Hindlimb muscle (tissue), 1 donor: ENCODE measurements at regions not wholly inside any gene's neighbourhood (a gene's known extent, or its start where the extent isn't known, plus 50 kb on each side); places are given as distances from the start of the nearest gene placed in this dataset.

Experiments used
- DNase-seq: peaks from one replicate; pipeline ENCODE4 v3.0.0-alpha.2; 2013

DNA sequence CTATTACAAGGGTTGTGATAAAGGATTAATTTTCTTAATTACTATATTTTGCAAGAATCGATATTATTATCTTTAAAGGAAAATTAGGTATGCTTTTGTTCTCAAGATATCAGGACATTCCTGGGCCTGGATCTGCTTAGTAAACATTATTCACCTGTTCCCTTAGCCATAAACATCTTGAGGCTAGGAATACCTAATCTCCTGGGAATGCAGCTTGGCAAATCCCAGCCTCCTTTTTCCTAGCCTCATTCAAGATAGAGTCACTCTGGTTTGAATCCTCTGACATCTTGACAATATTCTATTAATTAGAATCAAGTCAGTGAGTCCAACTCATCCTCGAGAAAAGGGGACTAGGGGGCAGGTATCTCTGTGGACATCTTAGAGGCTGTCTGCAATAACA lies 327.1 kb downstream of the STIM2 start:
- DNase-seq, result no peak

DNA sequence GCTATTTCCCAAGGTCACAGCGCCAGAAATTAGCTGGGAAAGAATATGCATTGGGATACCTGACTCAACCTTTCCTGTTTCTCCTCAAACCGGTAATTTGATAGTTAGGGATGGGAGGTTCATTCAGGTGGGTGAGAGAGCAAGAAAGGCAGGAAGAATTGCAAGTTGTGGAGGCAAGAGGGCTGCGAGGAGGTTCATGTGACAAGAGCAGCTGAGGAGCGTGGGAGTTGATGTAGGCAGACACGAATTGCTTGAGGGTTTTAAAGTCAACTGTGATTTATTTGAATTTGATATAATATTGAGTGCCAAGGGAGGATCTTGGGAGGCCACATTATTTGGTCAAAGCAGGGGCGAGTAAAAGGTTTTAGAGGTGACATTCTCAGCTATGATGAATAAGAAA lies 329.0 kb downstream of the STIM2 start:
- no peak for DNase-seq

DNA sequence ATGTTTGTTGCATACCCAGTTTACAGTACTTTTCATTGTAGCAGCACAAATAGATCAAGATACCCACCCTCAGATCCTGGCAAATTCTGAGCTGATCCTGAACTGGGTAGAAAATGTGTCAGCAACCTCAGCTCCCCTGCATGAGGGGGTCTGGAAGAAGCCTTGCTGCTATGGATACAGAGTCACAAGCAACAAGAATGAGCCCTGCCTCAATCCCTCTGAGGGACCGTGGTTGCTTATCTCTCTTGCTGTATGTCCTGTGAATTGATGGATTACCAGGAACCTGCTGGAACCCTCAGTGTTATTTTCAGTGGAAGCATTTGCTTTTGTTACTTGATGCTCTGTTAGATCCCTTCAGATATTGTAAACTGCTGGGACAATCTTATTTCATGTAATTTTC lies 331.0 kb downstream of the STIM2 start:
- DNase-seq, result no peak

DNA sequence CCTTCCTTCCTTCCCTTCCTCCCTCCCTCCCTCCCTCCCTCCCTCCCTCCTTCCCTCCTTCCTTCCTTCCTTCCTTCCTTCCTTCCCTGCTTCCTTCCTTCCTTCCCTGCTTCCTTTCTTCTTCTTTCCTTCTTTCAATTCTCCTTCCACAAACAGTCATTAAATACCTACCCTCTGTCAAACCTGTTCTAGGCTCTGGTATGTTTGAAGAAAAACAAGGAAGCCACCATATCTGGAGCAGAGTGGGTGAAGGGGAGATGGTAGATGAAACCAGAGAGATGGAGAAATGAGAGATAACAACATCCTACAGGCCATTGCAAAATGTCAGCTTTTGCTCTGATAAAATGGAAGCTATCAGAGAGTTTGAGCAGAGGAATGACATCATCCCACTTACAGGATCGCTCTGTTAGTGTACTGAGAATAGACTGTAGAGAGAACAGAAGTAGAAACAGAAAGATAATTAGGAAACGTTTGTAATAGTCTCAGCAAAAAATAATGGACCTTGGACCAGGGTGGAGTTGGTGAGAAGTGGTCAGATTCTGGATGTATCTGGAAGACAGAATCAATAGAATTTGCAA lies 334.0 kb downstream of the STIM2 start:
- no peak for DNase-seq

DNA sequence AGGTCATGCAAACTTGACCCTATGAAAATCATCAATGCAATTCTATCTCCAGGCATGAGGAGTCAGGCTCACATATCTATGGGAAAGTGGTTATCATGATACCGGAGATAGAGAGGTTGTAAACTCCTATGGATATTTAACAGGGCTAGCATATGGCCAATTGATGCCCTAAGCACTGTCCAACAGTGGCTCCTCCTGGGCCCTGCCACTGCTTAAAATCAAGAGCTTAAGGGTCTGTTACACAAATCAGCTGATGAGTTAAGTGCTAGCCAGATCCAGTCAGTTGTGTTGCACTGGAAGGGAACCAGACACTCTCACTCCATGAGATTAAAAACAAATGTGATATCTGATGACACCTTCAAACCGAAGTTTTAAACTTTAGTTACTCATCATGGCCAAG lies 337.6 kb downstream of the STIM2 start:
- DNase-seq, result no peak

DNA sequence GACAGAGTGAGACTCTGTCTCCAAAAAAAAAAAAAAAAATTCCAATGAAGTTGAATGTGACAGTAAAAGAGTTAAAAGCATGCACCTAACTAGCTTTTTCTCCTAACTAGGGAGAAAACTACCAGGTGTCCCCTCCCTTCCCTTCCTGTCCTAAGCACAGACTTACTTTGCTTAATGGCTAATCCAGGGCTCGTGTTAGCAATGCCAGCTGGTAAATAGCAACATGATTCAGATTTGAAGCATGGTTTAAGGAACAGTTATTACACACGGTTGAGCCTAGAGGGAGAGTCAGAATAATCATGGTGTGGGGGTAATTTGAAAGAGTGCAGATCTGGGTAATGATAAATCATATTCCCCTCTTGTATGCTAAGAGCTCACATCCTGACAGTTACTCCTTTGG lies 338.3 kb downstream of the STIM2 start:
- no peak for DNase-seq

DNA sequence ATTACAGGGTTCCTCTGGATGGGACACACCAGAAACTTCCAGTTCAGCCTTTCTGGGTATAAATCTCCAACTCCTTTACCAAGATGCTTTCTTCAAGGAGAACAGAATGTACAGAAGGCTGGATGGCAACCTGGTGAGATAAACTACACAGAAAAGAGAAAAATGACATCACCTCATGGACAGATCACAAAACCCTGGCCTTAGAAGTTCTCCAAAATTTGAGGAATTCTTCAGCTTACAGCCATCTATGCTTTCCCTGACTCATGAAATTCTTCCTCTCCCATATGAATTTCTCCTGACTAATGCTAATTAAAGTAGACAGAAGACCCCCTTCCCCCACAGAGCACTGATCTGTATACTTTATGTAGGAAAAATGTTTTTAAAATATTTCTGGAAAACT lies 345.4 kb downstream of the STIM2 start:
- no peak for DNase-seq

DNA sequence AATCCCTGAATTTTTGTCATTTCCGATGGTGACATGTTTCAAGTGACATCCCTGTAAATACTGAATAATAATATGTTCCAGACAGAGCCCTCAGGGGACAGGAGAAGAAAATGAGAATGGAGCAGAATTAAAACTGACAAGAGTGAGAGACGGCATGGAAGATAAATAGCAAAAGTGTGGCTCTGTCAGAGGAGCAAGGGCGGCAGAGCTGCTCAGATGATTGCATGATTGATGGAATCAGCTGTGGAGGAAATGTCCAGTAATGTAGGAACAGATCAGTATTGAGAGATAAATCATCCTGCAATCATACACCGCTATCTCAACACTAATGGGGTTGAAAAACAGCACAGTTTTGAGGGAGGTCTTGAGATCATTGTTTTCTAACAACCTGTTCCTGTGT lies 350.3 kb downstream of the STIM2 start:
- DNase-seq, result no peak

DNA sequence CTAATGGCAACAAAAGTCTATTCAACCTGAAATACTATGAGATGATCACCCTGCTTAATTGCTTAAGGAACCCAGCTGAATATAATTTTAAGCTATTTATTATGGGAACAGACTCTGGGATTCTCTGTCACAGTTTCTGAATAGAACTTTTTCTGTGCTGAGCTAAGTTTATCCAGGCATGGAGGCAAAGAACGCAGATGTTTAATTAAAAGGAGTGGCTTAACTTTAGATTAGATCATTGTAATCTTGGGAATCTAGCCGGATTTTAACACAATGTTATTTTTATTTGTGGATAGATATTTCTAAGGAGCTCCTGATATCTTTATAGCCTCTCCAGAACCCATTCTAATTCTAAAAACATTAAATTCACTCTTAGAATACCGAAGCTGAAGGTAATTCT lies 353.4 kb downstream of the STIM2 start:
- no peak for DNase-seq

DNA sequence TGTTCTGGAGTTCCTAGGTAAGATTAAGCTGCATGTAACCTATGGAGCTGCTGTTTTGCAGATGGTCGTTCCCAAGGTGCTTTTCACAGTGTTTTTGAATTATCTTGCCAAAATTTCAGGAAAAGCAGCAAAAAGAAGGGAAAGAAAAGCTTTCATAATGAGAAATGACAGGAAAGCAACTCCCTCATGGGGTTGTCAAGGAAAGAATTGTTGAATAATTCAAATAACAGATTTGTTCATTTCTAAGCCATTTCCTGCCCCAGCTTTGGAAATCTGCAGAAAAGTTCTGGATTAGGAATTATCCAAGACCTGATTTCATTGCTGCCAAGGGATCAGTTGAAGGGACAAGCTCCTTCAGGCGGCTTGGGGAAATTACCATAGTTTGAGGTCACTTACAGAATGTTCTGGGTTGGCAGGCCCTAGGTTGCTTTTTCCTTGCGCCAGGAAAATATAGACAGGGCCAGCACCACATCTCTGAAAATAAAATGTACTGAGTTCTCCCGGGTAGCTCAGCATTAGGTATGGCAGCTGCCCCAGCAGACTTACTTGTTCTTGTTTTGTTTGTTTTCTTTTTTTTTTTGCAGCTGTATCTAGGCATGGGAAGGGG lies 354.7 kb downstream of the STIM2 start:
- peak; percentile 48 for DNase-seq

DNA sequence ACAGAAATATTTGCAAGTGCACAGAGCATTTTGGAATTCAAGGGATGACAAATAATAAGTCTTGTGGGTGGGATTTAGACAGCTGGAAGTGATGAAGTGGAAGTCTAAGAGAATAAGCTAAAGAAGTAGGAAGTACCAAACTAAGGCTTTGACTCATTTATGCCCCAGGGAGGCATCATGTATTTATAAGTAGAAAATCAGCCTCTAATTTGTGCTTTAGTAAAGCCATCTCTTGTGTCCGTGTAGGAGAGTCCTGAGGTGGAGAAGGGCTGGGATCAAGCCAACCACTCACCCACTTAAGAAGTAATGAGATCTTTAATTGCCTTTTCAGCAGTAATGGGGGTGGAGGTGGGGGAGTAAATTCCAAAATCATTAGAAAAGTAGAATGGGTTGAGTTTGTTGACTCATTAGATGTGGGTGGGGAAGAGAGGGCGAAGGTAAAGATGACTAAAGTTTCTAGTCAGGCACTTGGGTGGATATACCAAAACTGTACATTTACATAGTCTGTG lies 356.7 kb downstream of the STIM2 start:
- no peak for DNase-seq

DNA sequence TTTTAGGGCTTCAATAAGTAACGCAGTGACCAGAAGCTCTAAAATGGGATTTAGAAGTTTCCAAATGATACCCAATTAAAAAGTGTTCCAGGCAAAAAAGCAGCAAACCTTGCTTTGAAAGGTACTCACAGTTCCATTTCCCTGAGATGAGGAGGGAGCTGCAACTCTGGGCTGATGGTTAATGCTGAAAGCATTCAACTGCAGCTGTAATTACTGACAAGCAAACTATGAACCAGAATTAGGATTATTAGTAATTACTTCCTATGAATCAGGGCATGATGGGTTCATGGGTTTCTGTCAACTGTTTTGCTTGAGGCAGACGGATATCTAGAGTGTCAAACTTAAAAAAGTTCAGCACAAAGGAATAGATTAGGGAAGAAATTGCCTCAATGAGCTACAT lies 357.4 kb downstream of the STIM2 start:
- no peak for DNase-seq

DNA sequence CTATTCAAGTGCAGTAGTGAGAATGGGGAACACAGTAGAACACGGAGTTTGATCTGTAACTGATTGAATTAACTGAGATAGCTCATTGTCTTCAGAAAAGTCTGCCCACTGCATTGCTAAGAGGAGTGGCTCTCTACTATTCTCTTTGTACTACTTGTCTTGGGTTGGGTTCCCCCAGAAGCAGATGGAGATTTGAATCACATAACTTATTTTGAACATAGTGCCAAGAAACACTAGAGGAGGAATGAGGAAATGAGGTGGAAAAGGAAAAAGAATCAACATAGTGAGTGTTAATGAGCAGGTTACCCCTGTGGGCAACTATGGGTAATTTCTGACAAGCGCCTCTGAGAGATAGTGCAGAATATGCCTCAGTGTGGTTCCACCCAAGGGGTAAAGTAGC lies 362.7 kb downstream of the STIM2 start:
- DNase-seq, result no peak

DNA sequence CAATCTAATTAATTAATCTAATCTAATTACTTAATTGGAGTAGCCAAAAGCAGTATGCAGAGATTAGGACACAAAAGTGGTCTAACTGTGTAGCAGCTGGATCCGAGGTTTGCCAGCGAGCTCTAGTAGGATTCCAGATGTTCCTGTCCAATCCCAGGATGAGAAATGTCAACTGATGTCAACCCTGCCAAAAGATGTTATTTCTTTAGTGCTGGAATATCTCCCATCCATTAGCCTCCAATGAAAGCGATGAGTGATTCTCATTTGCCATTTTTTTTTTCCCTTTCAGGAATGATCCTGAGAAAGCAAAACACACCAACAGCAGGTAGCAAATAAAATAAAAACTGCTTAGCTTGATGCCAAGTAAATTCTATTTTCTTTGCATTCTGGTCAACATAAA lies 372.9 kb downstream of the STIM2 start:
- peak; percentile 49 for DNase-seq

DNA sequence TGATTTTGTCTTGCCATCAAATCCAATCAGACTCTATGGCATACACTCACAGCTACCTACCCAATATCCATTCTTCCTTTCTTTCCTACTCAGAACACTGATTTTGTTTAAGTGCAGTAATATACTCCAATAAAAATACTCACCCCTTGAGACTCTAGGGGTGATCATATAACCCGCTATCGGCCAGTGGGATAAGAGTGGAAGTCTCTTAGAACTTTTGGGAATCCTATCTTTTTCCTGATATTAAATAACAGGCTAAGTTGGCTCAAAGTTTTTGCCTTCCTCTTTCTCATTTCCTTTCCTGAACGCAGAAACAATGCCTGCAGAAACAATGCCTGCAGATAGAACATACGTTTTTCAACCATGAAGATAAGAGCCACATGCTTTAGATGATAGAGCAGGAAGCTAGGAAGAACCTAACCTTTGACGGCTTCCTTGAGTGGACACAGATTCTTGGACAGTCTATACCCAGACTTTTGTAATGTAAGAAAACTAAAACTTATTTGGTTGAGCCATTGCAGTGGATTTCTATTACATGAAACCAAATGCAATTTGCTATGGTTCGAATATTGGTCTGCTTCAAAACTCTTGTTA lies 373.8 kb downstream of the STIM2 start:
- DNase-seq, result no peak

DNA sequence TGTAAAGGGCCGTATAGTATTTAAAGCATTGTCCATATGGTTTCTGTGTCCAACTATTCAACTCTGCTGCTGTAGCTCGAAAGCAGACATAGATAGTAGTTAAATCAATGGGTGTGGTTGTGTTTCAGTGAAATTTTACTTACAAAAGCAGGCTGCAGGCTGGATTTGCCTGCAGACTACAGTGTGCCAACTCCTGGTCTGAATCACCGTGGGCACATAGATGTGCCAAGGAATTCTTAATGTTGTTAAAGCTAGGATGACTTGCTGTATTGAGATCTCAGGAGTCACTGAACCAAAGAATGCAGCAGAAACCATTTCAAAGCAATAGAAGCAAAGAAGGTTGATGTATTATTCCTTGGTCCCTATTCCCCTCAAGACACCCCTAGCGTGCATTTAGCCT lies 379.0 kb downstream of the STIM2 start:
- DNase-seq, result no peak

DNA sequence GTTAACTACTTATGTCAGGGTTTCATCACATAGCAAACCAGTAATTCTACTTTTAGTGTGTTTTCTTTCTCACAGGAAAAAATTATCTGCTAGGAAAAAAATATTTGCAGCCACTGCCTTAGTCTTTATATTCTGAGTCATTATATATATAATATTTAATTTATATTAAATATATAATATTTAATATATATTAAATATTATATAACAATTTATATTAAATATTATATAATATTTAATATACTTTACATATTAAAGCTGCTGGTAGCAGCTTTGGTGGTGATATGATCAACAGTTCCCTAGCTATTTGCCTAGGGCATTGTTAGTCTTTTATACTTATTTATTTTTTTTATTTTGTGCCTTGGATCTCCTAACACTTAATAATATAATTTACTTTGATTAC lies 381.6 kb downstream of the STIM2 start:
- DNase-seq, result no peak

DNA sequence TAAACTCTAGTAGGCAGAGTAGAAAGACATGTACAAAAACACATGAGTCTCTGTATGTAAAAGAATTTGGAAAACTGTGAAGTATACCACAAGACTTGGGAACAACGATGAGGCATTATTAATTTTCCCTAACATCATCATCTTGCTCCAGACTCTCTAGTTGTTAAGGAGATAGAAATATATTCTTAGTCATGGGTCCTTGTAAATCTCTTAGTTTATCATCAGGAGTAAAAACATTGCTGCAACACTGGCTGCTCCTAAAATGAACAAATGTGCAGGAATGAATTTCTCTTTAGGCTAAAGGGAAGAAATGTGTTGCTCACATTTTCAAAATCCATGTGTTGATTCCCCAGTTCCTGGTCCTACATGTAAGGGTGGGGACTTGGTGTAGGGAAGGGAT lies 384.6 kb downstream of the STIM2 start:
- DNase-seq, result no peak

DNA sequence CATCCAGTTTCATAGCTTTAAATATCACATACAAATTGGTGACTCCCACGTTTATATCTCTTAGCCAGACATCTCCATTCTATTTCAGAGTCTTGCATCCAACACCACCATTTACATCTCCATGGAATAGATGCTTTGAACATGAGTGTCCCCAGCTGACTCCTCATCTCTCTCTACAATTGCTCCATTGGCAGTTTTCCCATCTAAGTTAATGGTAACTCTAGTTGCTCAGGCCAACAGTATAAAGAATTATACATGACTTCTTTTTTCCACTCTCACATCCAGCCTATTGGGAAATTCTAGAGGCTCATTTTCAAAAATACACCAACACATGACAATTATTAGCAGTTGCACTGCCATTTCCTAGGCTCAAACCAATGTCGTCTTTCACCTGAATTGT lies 388.2 kb downstream of the STIM2 start:
- DNase-seq, result peak; percentile 51

DNA sequence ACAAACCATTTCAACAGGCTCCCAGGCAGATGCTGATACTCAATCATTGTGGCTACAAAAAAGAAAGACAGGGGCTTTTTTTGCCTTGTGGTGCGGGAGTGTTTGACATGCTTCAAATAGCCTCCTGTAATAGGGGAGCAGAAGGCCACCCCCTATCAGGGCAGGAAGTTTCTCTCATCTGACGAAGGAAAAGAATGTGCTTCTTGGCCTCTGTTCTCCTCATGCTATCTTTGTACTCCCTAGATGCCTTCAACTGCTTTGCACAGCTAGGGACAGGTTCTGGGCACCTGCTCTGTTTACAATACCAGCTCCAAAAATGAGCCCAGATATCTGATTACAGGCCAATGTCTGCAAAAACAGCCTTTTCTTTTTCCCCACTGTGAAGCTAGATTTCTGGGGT lies 391.1 kb downstream of the STIM2 start:
- DNase-seq, result no peak

DNA sequence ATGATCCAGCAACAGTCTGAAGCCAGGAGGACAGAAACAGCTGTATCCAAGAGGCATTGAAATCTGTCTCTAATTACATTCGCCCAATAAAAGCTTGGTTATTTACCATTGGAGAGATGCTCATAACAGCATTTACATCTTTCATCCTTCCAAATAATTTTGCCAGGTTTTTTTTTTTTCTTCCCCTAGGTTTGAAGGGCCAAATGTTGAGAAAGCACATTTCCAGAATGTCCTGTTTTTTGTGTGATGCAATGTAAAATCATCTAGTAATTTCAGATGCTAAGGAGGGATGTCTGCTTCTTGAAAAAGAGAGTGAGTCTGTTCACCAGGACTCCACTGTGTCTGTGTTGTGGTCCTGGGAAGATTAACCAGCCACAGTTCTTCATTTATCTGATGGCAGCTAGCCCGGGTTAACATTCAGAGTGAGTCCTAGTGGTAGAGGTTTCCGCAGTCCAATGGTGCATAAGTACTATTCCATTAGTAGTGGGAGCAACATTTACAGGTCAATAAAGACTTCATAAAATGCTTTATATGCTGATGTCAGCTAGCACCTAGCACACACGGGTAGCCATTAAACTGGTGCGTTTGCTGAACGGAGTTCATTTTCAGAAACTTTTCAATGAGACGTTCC lies 406.8 kb downstream of the STIM2 start:
- DNase-seq, result no peak

DNA sequence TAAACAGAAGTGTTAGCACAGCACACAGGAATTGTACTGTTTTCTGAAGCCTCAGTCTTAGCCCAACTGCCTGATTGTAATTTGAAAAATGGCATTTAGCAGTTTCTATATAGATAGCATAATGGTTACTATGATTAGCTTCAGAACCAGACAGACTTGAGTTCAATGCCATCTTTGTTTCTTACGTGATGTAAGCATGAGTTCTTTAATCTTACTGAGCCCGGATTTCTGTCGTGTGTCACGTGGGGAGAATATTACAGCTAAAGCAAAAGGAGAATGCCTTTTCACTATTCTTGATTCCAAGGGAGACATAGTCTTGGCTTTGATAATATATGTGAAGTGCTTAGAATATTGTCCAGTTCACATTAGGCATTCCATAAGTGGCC lies 407.3 kb downstream of the STIM2 start:
- no peak for DNase-seq

DNA sequence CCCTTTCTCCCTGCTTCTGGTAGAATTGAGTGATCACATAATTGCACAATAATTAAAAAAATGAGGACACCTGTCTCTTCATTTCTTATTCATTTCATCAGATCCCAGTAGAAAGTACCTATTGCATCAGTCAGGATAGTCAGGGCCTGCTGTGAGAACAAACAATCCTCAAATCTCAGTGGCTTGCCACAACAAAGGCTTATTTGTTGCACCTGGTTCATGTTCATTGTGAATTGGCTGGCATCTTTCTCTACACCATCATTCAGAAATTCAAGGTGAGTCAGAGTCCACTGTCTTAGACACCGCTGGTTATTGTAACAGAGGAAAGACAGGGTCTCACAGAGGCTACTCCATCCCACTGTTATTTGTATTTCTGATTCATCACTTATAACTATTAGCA lies 409.8 kb downstream of the STIM2 start:
- no peak for DNase-seq

DNA sequence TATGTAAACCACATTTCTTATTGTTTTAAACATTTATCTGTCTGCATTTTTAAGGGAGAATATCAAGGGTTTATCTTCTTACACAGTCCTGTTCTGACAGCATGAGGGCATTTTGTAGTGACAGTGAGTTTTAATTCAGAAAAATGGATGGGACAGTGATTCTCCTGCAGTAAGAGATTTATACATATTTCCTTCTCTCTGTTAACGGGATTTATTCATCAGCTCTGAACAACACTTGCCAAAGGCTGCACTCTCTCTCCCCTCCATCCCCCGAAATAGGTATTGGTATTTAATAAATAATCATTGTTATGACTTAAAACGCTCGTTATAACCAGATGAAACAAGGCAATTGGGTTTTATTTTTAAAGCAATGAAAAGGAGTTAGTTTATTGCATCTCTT lies 410.9 kb downstream of the STIM2 start:
- no peak for DNase-seq
